ENCODE measurements at regions not wholly inside any gene's neighbourhood (a gene's known extent, or its start where the extent isn't known, plus 50 kb on each side); places are given as distances from the start of the nearest gene placed in this dataset.

DNA sequence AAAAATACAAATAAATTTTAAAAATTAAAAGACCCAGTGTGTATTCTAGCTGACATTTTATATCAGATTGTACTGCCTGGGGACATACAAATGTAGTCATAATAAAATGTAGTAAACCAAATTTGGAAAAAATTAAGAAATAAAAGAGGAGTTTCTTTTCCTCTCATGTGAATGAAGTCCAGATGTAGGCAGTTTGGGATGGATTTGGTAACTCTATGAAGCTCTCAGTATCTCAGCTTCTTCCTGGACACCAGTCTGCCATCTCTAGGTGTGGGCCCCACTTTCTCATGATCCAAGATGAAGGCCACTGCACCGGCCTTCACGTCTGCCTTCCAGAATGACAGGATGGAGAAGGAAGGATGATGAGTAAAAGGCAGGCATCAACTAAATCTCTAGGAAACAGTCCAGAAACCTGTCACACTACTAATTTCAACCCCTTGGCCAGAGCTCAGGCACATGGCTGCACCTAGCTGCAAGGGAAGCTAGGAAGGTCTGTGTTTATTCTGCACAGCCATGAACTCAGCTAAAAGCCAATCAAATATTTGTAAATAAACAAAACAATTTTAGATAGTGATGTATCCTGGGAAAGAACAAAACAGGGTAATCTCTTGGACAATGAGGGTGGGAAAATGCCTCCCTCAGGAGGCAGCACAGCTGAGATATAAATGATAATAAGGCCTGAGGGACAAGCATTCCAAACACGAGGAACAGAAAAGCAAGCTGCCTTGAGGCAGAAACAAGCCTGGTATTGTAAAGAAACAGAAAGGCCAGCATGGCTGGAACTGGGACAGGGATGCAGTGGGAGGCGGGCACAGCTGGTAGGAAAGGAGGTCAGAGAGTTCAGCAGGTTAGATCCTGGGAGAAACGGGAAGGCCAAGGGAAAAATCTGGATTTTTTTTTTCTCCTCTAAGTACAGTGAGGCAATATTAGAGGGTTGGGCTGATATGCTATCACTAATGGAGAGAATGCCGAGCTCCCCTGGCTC, 88.5 kb upstream of the PTPN1 start:
- no peak overlapping the region for H3K27ac ChIP-seq
- H3K4me3 ChIP-seq (ENCODE audit: low read depth in 1 of 2, low read length in 1 of 2): no peak overlapping the region
- H3K9me3 ChIP-seq: no peaks in the 10 kb centered on the region
- H3K4me1 ChIP-seq (ENCODE audit: control insufficient read depth in 1 of 2, insufficient read depth in 1 of 2, low read depth in 1 of 2, low read length in 1 of 2): no peaks in the 10 kb centered on the region
- TF ChIP-seq, protein P1, sequence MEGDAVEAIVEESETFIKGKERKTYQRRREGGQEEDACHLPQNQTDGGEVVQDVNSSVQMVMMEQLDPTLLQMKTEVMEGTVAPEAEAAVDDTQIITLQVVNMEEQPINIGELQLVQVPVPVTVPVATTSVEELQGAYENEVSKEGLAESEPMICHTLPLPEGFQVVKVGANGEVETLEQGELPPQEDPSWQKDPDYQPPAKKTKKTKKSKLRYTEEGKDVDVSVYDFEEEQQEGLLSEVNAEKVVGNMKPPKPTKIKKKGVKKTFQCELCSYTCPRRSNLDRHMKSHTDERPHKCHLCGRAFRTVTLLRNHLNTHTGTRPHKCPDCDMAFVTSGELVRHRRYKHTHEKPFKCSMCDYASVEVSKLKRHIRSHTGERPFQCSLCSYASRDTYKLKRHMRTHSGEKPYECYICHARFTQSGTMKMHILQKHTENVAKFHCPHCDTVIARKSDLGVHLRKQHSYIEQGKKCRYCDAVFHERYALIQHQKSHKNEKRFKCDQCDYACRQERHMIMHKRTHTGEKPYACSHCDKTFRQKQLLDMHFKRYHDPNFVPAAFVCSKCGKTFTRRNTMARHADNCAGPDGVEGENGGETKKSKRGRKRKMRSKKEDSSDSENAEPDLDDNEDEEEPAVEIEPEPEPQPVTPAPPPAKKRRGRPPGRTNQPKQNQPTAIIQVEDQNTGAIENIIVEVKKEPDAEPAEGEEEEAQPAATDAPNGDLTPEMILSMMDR (IDR thresholded peaks at IDR 0.05): no peak
- peaks cover 7% of the 10 kb centered on the region for H3K27me3 ChIP-seq
- no peaks in the 10 kb centered on the region for H3K36me3 ChIP-seq

- no peaks in the 10 kb centered on the region for H3K4me1 ChIP-seq (ENCODE audit: control insufficient read depth in 1 of 2, insufficient read depth in 1 of 2, low read depth in 1 of 2, low read length in 1 of 2)
- H3K36me3 ChIP-seq: no peaks in the 10 kb centered on the region
- no peaks in the 10 kb centered on the region for H3K9me3 ChIP-seq
- no peak overlapping the region for H3K27ac ChIP-seq
- TF ChIP-seq, protein P1 (IDR thresholded peaks at IDR 0.05): no peak
- H3K4me3 ChIP-seq (ENCODE audit: low read depth in 1 of 2, low read length in 1 of 2): no peak overlapping the region
- peaks cover 10% of the 10 kb centered on the region for H3K27me3 ChIP-seq
Observed at GRCh38 chr20:50423758-50424157, 86.4 kb upstream of the PTPN1 start.

GRCh38 chr20:50425076-50425475, 85.1 kb upstream of the PTPN1 start:
- Histone ChIP-seq H3K9me3 (no peaks in the 10 kb centered on the region), H3K4me3 (ENCODE audit: low read depth in 1 of 2, low read length in 1 of 2) (no peak overlapping the region), H3K36me3 (no peaks in the 10 kb centered on the region), H3K27ac (no peak overlapping the region), H3K27me3 (peaks cover 10% of the 10 kb centered on the region), H3K4me1 (ENCODE audit: control insufficient read depth in 1 of 2, insufficient read depth in 1 of 2, low read depth in 1 of 2, low read length in 1 of 2) (no peaks in the 10 kb centered on the region)
- TF ChIP-seq, protein P1 (IDR thresholded peaks at IDR 0.05): no peak

- Histone ChIP-seq H3K4me1 (ENCODE audit: control insufficient read depth in 1 of 2, insufficient read depth in 1 of 2, low read depth in 1 of 2, low read length in 1 of 2) (no peaks in the 10 kb centered on the region), H3K27me3 (peaks cover 10% of the 10 kb centered on the region), H3K4me3 (ENCODE audit: low read depth in 1 of 2, low read length in 1 of 2) (no peak overlapping the region), H3K9me3 (no peaks in the 10 kb centered on the region), H3K27ac (no peak overlapping the region), H3K36me3 (no peaks in the 10 kb centered on the region)
- TF ChIP-seq, protein P1 (IDR thresholded peaks at IDR 0.05): no peak
Observed at GRCh38 chr20:50426866-50427718, 83.1 kb upstream of the PTPN1 start.

GRCh38 chr20:50427719-50428083, 82.5 kb upstream of the PTPN1 start:
- H3K9me3 ChIP-seq: no peaks in the 10 kb centered on the region
- H3K27ac ChIP-seq: no peak overlapping the region
- H3K27me3 ChIP-seq: peaks cover 10% of the 10 kb centered on the region
- H3K4me1 ChIP-seq (ENCODE audit: control insufficient read depth in 1 of 2, insufficient read depth in 1 of 2, low read depth in 1 of 2, low read length in 1 of 2): no peaks in the 10 kb centered on the region
- no peaks in the 10 kb centered on the region for H3K36me3 ChIP-seq
- TF ChIP-seq, protein P1 (IDR thresholded peaks at IDR 0.05): no peak
- no peak overlapping the region for H3K4me3 ChIP-seq (ENCODE audit: low read depth in 1 of 2, low read length in 1 of 2)
